ENCODE measurements at regions not wholly inside any gene's neighbourhood (a gene's known extent, or its start where the extent isn't known, plus 50 kb on each side); places are given as distances from the start of the nearest gene placed in this dataset.

GRCh38 chr22:44442186-44442815 lies 55.7 kb downstream of the RTL6 start:
- no peak for DNase-seq (ENCODE audit: low read depth)
- no peak overlapping the region for H3K4me3 ChIP-seq (ENCODE audit: control insufficient read depth, low read depth, low read length)
- no peak for TF ChIP-seq CTCF (conservative IDR thresholded peaks at IDR 0.05; ENCODE audit: control insufficient read depth, insufficient read depth, low read depth, low read length)

- no peak for DNase-seq (ENCODE audit: low read depth)
- H3K4me3 ChIP-seq (ENCODE audit: control insufficient read depth, low read depth, low read length) = no peak overlapping the region
- TF ChIP-seq CTCF (conservative IDR thresholded peaks at IDR 0.05; ENCODE audit: control insufficient read depth, insufficient read depth, low read depth, low read length) = no peak
These were observed 56.4 kb downstream of the RTL6 start for GRCh38 chr22:44441401-44442185.

- H3K4me3 ChIP-seq (ENCODE audit: control insufficient read depth, low read depth, low read length) = no peak overlapping the region
- DNase-seq (ENCODE audit: low read depth) = no peak
- TF ChIP-seq CTCF (conservative IDR thresholded peaks at IDR 0.05; ENCODE audit: control insufficient read depth, insufficient read depth, low read depth, low read length) = no peak
These were observed 57.5 kb downstream of the RTL6 start for GRCh38 chr22:44440224-44441160.

GRCh38 chr22:44439356-44440223 lies 58.4 kb downstream of the RTL6 start:
- H3K4me3 ChIP-seq (ENCODE audit: control insufficient read depth, low read depth, low read length) = no peak overlapping the region
- no peak for TF ChIP-seq CTCF (conservative IDR thresholded peaks at IDR 0.05; ENCODE audit: control insufficient read depth, insufficient read depth, low read depth, low read length)
- DNase-seq (ENCODE audit: low read depth) = no peak

GRCh38 chr22:44438481-44439131 lies 59.4 kb downstream of the RTL6 start:
- H3K4me3 ChIP-seq (ENCODE audit: control insufficient read depth, low read depth, low read length) = no peak overlapping the region
- TF ChIP-seq CTCF (conservative IDR thresholded peaks at IDR 0.05; ENCODE audit: control insufficient read depth, insufficient read depth, low read depth, low read length) = no peak
- no peak for DNase-seq (ENCODE audit: low read depth)

All from fibroblast of mammary gland (primary cell).